Brain microvascular endothelial cell (primary cell): ENCODE measurements at regions not wholly inside any gene's neighbourhood (a gene's known extent, or its start where the extent isn't known, plus 50 kb on each side); places are given as distances from the start of the nearest gene placed in this dataset.

Experiments
- DNase-seq: peaks from one replicate; pipeline ENCODE4 v3.0.0-alpha.2; 2020
- H3K27ac ChIP-seq: fragments of 250-450 bp; sonication (Bioruptor Pico); 2 replicates; pipeline ENCODE4 v1.5.1; 2020; ENCODE audit warnings: mild to moderate bottlenecking, moderate library complexity
- H3K27me3 ChIP-seq: fragments of 250-450 bp; sonication (Bioruptor Pico); replicated peaks from 2 replicates; pipeline ENCODE4 v1.5.1; 2020; ENCODE audit warnings: mild to moderate bottlenecking
- H3K36me3 ChIP-seq: fragments of 250-450 bp; sonication (Bioruptor Pico); replicated peaks from 2 replicates; pipeline ENCODE4 v1.5.1; 2020; ENCODE audit warnings: mild to moderate bottlenecking
- H3K4me3 ChIP-seq: 2 replicates; pipeline ENCODE4 v1.5.1; 2011; ENCODE audit warnings: low read depth, mild to moderate bottlenecking, control low read depth, low read length, moderate library complexity
- in situ Hi-C: cut with HindIII; loops from 2 replicates; pipeline ENCODE4 v1.10.0; 2017; ENCODE audit warnings: low sequenced_read_pairs, low pct_ligation_motif_present
- TF ChIP-seq, protein P1 (sequence below): IDR thresholded peaks from 2 replicates; pipeline ENCODE4 v1.5.1; 2011; ENCODE audit warnings: low read depth, mild to moderate bottlenecking, moderate library complexity, low read length, control low read depth, inconsistent platforms; ENCODE audit errors: missing control alignments

DNA sequence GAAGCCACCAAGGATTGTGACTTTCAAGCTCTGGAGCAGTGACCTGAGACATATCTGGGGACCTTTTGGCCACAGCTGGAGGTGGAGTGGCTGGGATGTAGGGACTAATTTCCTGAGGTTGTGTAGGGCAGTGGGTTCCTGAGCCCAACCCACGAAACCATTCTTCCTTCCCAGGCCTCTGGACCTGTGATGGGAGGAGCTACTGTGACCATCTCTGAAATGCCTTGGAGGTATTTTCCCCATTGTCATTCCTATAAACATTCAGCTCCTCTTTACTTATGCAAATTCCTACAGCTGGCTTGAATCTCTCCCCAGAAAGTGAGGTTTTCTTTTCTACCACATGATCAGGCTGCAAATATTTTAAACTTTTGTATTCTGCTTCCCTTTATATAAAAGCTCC is 172.6 kb downstream of the TUSC1 start:
- TF ChIP-seq, protein P1, sequence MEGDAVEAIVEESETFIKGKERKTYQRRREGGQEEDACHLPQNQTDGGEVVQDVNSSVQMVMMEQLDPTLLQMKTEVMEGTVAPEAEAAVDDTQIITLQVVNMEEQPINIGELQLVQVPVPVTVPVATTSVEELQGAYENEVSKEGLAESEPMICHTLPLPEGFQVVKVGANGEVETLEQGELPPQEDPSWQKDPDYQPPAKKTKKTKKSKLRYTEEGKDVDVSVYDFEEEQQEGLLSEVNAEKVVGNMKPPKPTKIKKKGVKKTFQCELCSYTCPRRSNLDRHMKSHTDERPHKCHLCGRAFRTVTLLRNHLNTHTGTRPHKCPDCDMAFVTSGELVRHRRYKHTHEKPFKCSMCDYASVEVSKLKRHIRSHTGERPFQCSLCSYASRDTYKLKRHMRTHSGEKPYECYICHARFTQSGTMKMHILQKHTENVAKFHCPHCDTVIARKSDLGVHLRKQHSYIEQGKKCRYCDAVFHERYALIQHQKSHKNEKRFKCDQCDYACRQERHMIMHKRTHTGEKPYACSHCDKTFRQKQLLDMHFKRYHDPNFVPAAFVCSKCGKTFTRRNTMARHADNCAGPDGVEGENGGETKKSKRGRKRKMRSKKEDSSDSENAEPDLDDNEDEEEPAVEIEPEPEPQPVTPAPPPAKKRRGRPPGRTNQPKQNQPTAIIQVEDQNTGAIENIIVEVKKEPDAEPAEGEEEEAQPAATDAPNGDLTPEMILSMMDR: no peak
- no peak overlapping the region for H3K27ac ChIP-seq
- H3K4me3 ChIP-seq: no peak overlapping the region
- H3K36me3 ChIP-seq: no peaks in the 10 kb centered on the region
- in situ Hi-C loops: no loop called here
- no peak for DNase-seq
- H3K27me3 ChIP-seq: no peaks in the 10 kb centered on the region

DNA sequence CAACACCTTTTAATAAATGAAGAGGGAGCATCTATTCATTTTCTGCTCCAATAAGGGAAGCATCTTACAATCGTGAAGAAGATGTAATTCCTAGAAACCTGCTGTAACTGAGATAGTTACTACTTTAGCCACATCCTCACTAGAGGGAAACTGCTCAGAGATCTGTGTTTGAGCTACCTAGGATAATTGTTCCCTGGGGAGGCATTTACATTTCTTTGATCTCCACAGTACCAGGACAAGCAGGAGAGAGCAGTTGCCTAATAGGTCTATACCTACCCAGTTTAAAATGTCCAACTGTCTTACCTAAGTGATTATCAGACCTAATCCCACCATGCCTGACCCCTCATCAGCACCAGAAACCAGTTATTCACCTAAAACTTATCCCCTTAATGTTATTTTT is 196.9 kb downstream of the TUSC1 start:
- no peaks in the 10 kb centered on the region for H3K27me3 ChIP-seq
- no peak overlapping the region for H3K27ac ChIP-seq
- H3K36me3 ChIP-seq: no peaks in the 10 kb centered on the region
- in situ Hi-C loops: no loop called here
- no peak overlapping the region for H3K4me3 ChIP-seq
- no peak for DNase-seq
- TF ChIP-seq, protein P1: no peak

DNA sequence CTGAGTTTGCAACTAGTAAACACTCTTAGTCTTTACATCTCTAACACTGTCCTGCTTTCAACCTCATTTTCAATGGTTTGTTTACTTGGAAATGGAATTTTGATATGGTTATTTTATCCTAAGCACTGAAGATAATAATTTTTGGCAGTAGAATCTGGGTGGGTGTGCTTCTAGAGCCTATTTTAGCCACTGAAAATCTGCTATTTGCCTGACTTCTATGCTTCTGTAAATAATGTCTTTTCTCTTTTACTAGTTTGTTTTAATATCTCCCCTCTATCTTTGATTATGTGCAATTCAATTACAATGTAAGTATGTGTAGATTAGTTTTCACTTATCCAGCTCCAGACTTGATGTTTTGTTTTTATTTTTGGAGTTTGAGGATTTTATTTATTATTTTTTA is 197.5 kb downstream of the TUSC1 start:
- in situ Hi-C loops: no loop called here
- TF ChIP-seq, protein P1: no peak
- H3K27ac ChIP-seq: no peak overlapping the region
- DNase-seq: no peak
- H3K27me3 ChIP-seq: no peaks in the 10 kb centered on the region
- no peak overlapping the region for H3K4me3 ChIP-seq
- no peaks in the 10 kb centered on the region for H3K36me3 ChIP-seq

DNA sequence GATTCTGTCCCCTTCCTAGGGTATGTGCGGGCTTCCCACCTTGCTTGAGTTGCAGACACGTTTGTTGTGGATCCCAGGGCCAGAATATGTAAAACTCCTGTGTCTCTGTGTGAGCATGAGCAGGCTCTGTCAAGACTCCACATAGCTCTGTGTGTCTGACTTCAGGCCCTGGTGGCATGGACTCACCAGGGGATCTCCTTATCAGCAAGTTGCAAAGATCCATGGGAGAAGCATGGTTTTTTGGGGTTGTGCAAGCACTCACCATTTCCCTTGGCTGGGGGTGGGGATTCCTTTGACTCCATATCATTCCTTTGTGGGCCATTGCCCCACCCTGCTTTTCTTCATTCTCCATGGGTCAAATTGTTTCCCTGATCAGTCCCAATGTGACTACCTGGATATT is 205.6 kb downstream of the TUSC1 start:
- no peak overlapping the region for H3K4me3 ChIP-seq
- H3K36me3 ChIP-seq: no peaks in the 10 kb centered on the region
- TF ChIP-seq, protein P1: no peak
- H3K27ac ChIP-seq: no peak overlapping the region
- in situ Hi-C loops: no loop called here
- no peaks in the 10 kb centered on the region for H3K27me3 ChIP-seq
- no peak for DNase-seq

DNA sequence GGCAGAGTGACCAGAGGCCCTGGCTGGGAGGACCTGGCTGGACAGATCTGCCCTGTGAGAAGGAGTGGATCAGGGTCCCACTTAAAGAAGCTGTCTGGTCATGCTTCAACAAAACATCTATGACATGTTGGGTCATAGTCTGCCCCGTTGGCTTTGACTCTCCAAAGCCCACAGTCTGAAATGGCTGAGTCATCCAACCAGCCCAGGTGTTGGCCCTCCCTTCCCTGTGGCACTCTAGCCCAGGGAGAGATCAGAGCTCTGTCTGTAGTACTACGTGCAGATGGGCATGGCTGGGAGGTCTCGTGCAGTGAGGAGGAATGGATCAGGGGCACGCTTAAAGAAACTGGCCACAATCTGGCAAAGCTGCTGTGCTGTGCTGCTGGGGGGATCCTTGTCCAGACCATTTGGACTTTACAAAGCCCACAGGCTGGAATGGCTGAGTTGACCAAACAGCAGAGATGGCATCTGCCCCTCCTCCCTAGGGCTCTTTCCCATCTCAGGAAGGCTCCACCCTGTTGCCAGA is 206.1 kb downstream of the TUSC1 start:
- no peak overlapping the region for H3K4me3 ChIP-seq
- in situ Hi-C loops: no loop called here
- H3K36me3 ChIP-seq: no peaks in the 10 kb centered on the region
- H3K27ac ChIP-seq: no peak overlapping the region
- TF ChIP-seq, protein P1: no peak
- no peak for DNase-seq
- no peaks in the 10 kb centered on the region for H3K27me3 ChIP-seq

DNA sequence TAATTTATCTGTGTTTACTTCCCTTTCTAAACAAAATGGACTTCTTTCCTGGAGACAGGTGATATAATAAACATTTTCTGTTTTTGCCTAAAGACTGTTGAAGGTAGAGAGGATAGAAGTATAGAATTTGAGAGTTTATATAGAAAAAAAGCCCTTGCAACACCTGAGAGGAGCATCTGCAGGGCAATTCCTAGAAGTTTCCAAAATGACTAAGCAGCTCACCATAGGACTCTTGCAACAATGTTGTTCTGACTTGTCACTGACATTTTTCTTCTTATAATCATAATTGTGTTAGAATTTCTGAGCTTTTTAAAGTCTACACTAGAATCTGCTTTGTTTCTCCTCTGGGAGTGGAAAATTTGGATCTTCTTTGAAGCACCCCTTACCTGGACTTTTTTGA is 216.8 kb downstream of the TUSC1 start:
- TF ChIP-seq, protein P1: no peak
- in situ Hi-C loops: no loop called here
- Histone ChIP-seq H3K4me3 (no peak overlapping the region), H3K27me3 (no peaks in the 10 kb centered on the region), H3K27ac (no peak overlapping the region), H3K36me3 (no peaks in the 10 kb centered on the region)
- DNase-seq: no peak
